BJ (cell line): ENCODE measurements at regions not wholly inside any gene's neighbourhood (a gene's known extent, or its start where the extent isn't known, plus 50 kb on each side); places are given as distances from the start of the nearest gene placed in this dataset.
"Not testable (repeated sequence)": the region's sequence is repeated elsewhere in the genome, so short reads cannot be mapped to it uniquely, and the experiment has no call there.

Experiments
- CTCF ChIA-PET: fragments of 350-600 bp; formaldehyde crosslinking; extraction: SDS; loops from one replicate; lab custom pipeline; 2021; ENCODE audit warnings: antibody characterized with exemption, inconsistent platforms; lab: Yijun Ruan, JAX
- POLR2A ChIA-PET: fragments of 300-600 bp; sonication (Branson Sonifier 250); formaldehyde crosslinking; extraction: SDS; loops from one replicate; lab custom pipeline; 2021; ENCODE audit warnings: antibody characterized with exemption; lab: Charles Lee
- DNase-seq: peaks from one replicate; pipeline ENCODE4 v3.0.0-alpha.2; 2011; ENCODE audit warnings: low read depth
- H3K27me3 ChIP-seq: 2 replicates; pipeline ENCODE4 v1.6.0; 2011; ENCODE audit warnings: low read length; ENCODE audit not compliant: control insufficient read depth, insufficient read depth
- H3K36me3 ChIP-seq: 2 replicates; pipeline ENCODE4 v1.5.1; 2011; ENCODE audit warnings: low read length; ENCODE audit not compliant: control insufficient read depth, insufficient read depth
- H3K4me3 ChIP-seq: 2 replicates; pipeline ENCODE4 v1.5.1; 2011; ENCODE audit warnings: low read depth, mild to moderate bottlenecking, control low read depth, low read length
- TF ChIP-seq, protein P1 (sequence below): IDR thresholded peaks from 2 replicates; pipeline ENCODE4 v1.5.1; 2011; ENCODE audit warnings: low read depth, mild to moderate bottlenecking, control low read depth, inconsistent platforms, low read length, moderate library complexity; ENCODE audit not compliant: insufficient read depth

DNA sequence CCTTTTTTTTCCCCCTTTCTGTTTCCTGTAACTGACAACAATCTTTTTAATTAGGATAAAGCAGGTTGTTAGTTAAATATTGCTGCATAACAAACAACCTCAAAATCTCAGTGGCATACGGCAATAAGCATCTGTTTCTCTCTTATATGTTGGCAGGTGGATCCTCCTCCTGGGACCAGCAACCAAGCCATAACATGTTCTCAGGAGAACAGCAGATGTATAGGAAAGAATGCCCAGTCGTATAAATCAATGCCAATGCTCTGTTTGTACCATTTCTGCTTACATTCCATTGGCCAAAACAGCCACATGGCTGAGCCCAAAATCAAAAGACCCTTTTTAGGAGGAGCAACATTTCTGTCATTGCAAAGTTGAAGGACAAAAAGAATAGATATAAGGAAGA, 445.7 kb downstream of the AASDHPPT start:
- H3K27me3 ChIP-seq, result no peaks in the 10 kb centered on the region
- CTCF ChIA-PET, result interaction anchor here (0.6 kb wide), 1 partner anchor 204 kb away, joined by 3 read pairs; no protein-coding TSS in a partner anchor
- POLR2A ChIA-PET, result no interaction called here
- H3K4me3 ChIP-seq, result no peak overlapping the region
- TF ChIP-seq, protein P1, sequence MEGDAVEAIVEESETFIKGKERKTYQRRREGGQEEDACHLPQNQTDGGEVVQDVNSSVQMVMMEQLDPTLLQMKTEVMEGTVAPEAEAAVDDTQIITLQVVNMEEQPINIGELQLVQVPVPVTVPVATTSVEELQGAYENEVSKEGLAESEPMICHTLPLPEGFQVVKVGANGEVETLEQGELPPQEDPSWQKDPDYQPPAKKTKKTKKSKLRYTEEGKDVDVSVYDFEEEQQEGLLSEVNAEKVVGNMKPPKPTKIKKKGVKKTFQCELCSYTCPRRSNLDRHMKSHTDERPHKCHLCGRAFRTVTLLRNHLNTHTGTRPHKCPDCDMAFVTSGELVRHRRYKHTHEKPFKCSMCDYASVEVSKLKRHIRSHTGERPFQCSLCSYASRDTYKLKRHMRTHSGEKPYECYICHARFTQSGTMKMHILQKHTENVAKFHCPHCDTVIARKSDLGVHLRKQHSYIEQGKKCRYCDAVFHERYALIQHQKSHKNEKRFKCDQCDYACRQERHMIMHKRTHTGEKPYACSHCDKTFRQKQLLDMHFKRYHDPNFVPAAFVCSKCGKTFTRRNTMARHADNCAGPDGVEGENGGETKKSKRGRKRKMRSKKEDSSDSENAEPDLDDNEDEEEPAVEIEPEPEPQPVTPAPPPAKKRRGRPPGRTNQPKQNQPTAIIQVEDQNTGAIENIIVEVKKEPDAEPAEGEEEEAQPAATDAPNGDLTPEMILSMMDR, result no peak
- no peak for DNase-seq
- H3K36me3 ChIP-seq, result no peaks in the 10 kb centered on the region

DNA sequence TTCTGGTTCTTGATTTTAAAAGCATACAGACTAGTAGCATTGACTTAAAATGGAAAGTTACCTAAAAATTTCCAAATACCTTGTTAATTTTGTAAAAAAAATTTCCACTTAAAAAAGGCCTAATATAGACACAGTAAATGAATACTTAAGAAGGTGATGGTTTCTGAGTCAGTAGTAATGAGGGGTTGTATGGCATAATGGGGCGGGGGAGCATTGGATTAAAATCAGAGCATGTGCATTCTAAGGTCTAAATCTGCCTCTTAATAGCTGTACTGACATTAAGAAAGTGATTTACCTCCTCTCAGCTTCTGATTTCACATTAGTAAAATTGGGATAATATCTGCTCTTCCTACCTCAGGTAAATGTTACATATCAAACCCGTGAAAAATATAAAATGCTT, 446.5 kb downstream of the AASDHPPT start:
- no peaks in the 10 kb centered on the region for H3K27me3 ChIP-seq
- TF ChIP-seq, protein P1, result no peak
- H3K4me3 ChIP-seq, result no peak overlapping the region
- DNase-seq, result no peak
- POLR2A ChIA-PET, result no interaction called here
- H3K36me3 ChIP-seq, result no peaks in the 10 kb centered on the region
- CTCF ChIA-PET, result interaction anchor here (1.1 kb wide), 1 partner anchor 26 kb away, joined by 3 read pairs; no protein-coding TSS in a partner anchor

DNA sequence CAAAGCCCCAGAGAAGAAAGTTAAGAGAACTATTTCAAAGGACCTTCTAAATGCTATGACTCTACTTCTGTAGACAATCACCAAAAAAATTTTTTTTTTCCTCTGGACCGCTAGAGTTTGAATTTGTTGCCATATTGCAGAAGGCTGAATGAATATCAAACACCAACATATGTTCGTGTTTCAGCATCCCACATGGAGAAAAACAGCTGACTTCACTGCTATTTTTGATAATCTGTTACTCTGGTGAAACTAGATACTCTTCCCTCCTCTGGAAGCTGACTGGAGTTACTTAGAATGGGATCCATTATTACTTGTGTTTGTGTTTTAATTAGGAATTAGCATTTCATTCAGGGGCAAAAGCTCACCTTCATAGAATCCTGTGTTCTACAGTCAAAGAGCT, 447.0 kb downstream of the AASDHPPT start:
- H3K4me3 ChIP-seq, result no peak overlapping the region
- H3K27me3 ChIP-seq, result no peaks in the 10 kb centered on the region
- H3K36me3 ChIP-seq, result no peaks in the 10 kb centered on the region
- POLR2A ChIA-PET, result no interaction called here
- TF ChIP-seq, protein P1, result no peak
- CTCF ChIA-PET, result interaction anchor here (1.1 kb wide), 1 partner anchor 26 kb away, joined by 3 read pairs; no protein-coding TSS in a partner anchor
- DNase-seq, result no peak

DNA sequence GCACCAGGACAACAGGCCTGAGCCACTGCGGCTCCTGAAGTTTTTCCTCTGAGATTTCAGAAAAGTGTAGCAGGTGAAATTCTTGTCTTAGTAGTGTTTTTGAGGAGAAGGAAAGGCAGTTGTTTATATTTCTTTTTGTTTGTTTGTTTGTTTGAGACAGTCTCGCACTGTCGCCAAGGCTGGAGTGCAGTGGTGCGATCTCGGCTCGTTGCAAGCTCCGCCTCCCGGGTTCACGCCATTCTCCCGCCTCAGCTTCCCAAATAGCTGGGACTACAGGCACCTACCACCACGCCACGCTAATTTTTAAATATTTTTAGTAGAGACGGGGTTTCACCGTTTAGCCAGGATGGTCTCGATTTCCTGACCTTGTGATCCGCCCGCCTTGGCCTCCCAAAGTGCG, 454.2 kb downstream of the AASDHPPT start:
- POLR2A ChIA-PET, H3K4me3 ChIP-seq, H3K27me3 ChIP-seq, DNase-seq, H3K36me3 ChIP-seq, CTCF ChIA-PET: not testable (repeated sequence)

DNA sequence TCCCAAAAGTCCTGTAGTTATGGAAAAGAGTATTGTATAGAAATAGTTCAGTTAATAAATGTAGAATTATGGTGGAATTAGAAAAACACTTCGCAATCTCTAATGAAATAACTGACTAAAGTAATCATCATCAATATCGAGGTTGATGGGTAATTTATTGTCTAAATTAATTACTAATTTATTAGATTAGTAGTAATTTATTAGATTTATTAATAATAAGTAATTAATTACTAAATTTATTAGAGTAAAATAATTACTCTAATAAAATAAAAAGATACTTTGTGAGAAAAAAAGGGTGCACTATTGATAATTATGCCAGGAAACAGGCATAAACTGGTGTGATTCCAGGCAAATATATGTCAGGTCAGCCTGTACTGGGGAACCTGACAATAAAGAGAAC, 455.6 kb downstream of the AASDHPPT start:
- DNase-seq, result no peak
- TF ChIP-seq, protein P1, result no peak
- no peak overlapping the region for H3K4me3 ChIP-seq
- H3K36me3 ChIP-seq, result no peaks in the 10 kb centered on the region
- ChIA-PET CTCF (no interaction called here), POLR2A (no interaction called here)
- no peaks in the 10 kb centered on the region for H3K27me3 ChIP-seq

DNA sequence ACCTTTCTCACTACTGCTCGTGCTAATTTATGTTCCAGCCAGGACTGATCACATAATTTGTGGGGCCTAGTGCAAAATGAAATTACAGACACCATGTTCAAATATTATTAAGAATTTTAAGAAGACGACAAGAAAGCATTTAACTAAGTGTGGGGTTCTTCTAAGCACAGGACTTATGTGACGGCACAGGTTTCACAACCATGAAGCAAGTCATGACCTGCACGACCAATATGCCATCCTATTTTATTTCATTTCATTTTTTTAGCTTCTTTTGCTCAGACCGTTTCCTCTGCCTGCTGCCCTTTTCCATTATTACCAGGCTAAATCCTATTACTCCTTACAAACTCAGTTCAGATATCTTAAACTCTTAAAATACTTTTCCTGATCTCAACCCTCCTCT, 462.5 kb downstream of the AASDHPPT start:
- no peaks in the 10 kb centered on the region for H3K36me3 ChIP-seq
- H3K4me3 ChIP-seq, result no peak overlapping the region
- ChIA-PET CTCF (no interaction called here), POLR2A (no interaction called here)
- DNase-seq, result no peak
- TF ChIP-seq, protein P1, result no peak
- H3K27me3 ChIP-seq, result no peaks in the 10 kb centered on the region
